Omental fat pad (tissue), 3 donors: ENCODE measurements at regions not wholly inside any gene's neighbourhood (a gene's known extent, or its start where the extent isn't known, plus 50 kb on each side); places are given as distances from the start of the nearest gene placed in this dataset.
"Not testable (repeated sequence)": the region's sequence is repeated elsewhere in the genome, so short reads cannot be mapped to it uniquely, and the experiment has no call there.

Experiments
- ATAC-seq: fragments of 150-250 bp; one replicate; pipeline ENCODE4 v1.9.1; 2016; ENCODE audit warnings: mild to moderate bottlenecking, moderate library complexity; ENCODE audit not compliant: low FRiP score
- DNase-seq: peaks from one replicate; pipeline ENCODE4 v3.0.0-alpha.2; 2019; ENCODE audit warnings: low spot score
- TF ChIP-seq, protein P1 (sequence below), 3 donors: fragments of 450-650 bp; IDR thresholded peaks; one replicate each; pipeline ENCODE4 v1.5.1; 2016 to 2017; ENCODE audit warnings: antibody characterized with exemption in 3 of 3, mild to moderate bottlenecking in 3 of 3, moderate library complexity in 2 of 3

DNA sequence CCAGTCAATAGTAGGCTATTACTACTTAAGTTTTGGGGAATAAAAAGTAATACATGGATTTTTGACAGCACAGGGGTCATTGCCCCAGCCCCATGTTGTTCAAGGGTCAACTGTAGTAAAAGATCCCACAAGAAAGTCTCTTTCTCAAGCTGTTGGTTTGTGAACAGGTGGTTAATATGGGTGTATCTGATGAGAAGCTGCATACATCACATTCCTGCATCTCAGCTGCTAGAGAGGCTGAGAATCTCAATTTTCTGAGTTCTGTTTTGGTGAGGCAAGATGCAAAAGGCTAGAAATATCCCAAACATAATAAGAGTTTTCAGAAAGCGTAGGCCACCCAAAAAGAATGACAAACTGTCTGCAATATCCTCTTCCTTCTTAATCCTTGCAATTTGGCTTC, 76.8 kb upstream of the DAPK1 start:
- TF ChIP-seq, protein P1, sequence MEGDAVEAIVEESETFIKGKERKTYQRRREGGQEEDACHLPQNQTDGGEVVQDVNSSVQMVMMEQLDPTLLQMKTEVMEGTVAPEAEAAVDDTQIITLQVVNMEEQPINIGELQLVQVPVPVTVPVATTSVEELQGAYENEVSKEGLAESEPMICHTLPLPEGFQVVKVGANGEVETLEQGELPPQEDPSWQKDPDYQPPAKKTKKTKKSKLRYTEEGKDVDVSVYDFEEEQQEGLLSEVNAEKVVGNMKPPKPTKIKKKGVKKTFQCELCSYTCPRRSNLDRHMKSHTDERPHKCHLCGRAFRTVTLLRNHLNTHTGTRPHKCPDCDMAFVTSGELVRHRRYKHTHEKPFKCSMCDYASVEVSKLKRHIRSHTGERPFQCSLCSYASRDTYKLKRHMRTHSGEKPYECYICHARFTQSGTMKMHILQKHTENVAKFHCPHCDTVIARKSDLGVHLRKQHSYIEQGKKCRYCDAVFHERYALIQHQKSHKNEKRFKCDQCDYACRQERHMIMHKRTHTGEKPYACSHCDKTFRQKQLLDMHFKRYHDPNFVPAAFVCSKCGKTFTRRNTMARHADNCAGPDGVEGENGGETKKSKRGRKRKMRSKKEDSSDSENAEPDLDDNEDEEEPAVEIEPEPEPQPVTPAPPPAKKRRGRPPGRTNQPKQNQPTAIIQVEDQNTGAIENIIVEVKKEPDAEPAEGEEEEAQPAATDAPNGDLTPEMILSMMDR (IDR thresholded peaks at IDR 0.05) = no peak
- no peak for DNase-seq
- ATAC-seq = no peak

DNA sequence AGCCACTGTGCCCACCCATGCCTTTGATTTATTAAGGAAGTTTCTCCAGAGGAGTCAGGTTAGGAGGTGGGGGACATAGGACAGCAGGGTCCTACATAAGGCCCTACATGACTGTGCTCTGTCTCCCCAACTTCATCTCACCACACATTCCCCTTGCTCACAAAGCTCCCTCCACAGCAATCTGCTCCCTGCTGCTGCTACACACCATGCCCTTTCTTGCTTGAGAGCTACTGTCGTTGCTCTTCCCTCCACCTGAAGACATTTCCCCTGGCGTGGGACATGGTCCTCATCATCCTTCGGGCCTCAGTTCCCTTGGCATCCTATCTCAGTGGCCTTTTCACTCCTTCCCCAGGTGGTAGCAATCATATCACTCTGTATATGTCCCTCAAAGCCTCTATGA, 75.9 kb upstream of the DAPK1 start:
- TF ChIP-seq, protein P1 (IDR thresholded peaks at IDR 0.05) = no peak
- DNase-seq (no peak), ATAC-seq (no peak)

DNA sequence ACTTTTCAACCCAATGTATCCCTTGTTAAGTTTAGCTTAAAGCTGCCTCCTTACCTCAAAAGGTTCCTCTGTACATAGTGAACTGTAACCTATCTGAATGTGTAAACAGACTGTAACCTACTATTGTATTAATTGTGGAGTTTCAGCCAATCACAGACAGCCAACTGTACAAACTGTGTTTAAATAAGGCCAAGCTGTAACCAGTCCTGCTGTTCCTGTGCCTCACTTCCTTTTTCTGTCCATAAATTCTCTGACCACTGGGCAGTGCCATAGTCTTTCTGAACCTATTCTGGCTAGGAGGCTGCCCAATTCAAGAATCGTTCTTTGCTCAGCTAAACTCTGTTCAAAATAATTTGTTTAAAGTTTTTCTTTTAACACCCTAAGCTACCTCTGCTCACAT, 74.7 kb upstream of the DAPK1 start:
- ATAC-seq (no peak), DNase-seq (no peak)
- TF ChIP-seq, protein P1 (IDR thresholded peaks at IDR 0.05) = no peak

DNA sequence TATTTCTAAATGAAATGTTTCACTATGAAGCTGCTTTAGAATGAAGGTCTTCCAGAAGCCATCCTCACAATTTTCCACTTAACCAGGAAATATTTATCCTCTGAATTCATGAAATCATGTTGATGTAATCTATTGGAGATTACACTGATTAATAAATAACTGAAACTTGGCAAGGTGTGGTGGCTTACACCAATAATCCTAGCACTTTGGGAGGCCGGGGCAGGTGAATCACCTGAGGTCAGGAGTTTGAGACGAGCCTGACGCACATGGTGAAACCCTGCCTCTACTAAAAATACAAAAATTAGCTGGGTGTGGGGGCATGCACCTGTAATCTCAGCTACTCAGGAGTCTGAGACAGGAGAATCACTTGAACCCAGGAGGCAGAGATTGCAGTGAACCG, 73.8 kb upstream of the DAPK1 start:
- DNase-seq, ATAC-seq: not testable (repeated sequence)

DNA sequence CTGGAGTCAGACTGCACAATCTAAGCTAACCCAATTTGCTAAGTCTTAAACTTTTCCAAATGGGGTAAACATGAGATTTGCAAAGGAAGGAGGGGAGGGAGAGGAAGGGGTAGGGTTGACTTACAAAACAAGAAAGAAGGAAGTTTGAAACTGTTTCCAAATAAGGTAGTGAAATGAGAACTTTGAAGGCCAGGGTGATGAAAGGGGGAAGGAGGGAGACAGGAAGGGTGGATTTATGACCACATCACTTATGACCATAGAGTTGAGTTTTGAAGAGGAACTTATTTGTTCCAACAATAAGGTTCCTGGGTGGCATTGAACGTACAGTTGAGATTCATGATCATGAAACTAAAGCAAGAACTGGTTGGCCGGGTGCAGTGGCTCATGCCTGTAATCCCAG, 72.5 kb upstream of the DAPK1 start:
- no peak for ATAC-seq
- TF ChIP-seq, protein P1 (IDR thresholded peaks at IDR 0.05) = no peak

DNA sequence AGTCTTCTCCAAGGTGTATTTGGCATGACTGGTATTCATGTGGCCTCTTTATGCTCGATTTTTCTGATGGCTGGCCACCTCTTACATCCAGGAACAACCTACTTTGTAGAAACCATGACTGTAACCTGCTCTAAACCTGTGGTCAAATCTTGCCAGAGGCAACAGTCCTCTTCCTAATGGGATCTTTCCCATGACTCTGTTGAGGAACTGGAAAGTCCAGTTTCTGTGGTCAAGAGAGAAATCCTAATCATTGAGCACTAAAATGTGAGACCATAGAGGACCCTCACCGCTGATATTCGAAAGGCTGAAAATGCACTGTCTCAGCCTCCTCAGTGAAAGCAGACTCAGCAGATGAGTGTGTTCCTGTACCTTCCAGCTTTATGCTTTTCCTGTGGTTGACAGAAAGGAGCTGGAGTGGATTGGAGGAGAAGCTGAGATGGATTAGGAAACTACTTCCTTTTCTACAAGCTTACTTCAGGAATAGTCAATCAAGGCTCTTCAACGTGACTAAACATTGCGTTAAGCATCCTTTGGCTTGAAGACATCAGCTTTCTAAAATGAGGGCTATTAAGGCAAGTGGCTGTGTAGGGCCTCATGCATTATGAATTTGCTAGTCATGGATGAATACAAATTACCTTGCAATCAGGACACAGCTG, 69.7 kb upstream of the DAPK1 start:
- no peak for DNase-seq
- ATAC-seq = no peak
- TF ChIP-seq, protein P1 (IDR thresholded peaks at IDR 0.05) = no peak

More for the DNA sequence above, 72.5 kb upstream of the DAPK1 start:
- DNase-seq = no peak

DNA sequence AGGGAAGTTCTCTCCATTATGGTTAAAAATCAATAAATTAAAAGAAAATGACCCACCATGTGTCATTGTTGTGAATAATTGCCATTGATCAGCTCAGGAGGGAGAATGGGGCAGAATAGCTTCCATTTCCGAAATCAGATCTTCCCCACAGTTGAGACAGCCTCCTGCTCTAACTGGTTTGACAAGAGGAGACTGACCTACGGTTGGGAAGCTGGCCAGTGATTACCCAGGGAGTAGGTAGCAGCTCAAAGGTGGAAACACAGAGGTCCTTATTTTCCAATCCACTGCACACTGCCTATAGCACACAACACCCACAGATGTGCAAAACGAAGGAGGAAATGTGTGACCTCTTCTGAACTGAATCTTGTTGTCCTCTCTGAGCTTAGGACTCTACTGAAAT, 69.0 kb upstream of the DAPK1 start:
- no peak for ATAC-seq
- DNase-seq = no peak
- TF ChIP-seq, protein P1 (IDR thresholded peaks at IDR 0.05) = no peak
